Hematopoietic multipotent progenitor cell treated with erythropoietin and hydrocortisone succinate and interleukin-3 and kit ligand, for 4 days (in vitro differentiated cells): ENCODE measurements at regions not wholly inside any gene's neighbourhood (a gene's known extent, or its start where the extent isn't known, plus 50 kb on each side); places are given as distances from the start of the nearest gene placed in this dataset.

ENCODE experiments used
- DNase-seq: peaks from one replicate; pipeline ENCODE4 v3.0.0-alpha.2; 2015

DNA sequence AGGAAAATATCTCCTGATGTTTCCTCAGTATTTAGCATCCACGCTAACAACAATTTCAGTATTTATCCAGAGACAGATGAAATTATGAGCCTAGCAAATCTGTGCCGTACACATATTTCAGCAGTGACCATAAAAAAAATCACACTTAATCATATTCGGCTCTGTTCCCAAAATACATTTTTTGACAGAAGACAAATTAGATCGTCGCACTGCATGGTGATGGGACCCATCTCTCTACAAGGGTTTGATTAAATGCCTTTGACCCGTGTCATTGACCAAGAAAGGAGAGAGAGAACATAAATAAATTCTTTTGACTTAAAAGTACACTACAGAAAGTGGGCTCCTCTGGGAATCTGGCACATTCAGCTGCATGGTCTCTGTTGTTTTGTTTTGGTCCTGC is 215.3 kb upstream of the SEMA6D start:
- DNase-seq, result no peak

DNA sequence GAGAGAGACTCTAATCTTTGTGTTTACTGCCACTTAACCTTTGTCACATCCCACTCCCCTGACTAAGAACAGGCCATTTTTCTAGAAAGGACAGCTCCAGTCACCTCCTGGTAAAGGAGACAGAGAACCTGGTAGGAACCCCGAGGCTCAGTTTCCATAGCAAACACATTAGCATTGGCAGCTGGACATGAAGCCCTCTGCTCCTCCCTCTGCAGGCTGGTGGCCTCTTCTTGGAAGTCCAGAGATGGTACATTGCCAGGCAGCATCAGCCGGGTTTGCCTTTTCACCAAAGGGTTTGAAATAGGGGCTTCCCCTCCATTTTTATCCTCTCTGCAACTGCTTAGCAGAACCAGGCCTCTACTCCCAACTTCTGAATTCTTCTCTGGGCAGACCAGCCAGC is 213.4 kb upstream of the SEMA6D start:
- DNase-seq, result no peak

DNA sequence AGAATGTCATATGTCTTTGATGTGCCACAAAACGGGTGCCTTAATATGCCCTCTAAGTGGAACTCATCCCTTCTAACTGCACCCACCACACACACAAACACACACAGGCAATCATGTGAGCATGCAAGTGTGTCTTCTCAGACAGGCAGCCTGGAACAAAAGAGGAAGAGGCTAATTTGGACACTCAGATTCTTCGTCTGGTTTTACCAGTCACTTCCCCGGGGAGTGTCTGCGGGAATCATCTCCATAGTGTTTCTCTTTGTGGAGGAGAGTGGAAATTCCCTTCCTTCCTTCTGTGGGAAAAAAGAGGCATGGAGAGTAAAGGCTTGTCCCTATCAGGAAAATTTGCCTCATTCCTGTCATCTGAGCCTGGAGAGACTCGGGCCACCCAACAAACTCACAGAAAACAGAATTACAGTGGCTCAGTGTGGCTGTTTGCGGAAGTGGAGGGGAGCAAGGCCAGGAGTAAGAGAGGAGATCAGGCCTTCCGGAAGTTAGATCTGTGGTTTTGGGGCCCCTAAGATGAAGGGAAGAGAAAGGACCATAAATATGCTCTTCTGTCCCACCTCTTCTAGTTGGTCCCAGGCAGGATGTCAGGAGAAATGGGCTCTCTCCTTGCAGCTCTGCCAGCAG is 212.6 kb upstream of the SEMA6D start:
- peak; percentile 73 for DNase-seq

DNA sequence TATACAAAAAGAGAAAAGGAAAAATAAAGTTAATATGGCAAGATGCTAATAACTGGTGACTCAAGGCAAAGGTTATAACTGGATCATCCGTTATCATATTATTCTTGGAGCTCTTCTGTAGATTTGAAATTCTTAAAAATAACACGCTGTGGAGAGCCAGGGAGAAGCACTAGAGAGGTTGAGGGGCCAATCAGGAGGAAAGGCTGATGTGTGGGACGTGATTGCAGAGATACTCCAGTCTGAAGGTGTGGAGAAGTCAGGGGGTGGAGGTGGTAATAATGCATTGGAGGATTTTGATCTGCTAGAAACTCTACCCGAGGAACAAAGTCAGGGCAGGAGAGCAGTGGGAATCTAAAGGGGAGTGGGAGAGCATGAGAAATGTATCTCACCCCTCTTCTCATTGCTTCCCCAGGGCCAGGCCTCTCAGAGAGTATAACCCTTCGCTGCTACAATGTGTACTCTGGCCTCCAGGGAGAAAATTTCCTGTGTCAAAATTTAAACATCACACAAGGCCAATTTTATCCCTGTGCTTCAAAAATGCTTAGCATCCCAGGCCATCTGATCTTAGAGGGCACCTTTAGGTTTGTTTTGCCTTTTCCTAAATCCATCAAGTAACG is 211.5 kb upstream of the SEMA6D start:
- DNase-seq, result no peak

DNA sequence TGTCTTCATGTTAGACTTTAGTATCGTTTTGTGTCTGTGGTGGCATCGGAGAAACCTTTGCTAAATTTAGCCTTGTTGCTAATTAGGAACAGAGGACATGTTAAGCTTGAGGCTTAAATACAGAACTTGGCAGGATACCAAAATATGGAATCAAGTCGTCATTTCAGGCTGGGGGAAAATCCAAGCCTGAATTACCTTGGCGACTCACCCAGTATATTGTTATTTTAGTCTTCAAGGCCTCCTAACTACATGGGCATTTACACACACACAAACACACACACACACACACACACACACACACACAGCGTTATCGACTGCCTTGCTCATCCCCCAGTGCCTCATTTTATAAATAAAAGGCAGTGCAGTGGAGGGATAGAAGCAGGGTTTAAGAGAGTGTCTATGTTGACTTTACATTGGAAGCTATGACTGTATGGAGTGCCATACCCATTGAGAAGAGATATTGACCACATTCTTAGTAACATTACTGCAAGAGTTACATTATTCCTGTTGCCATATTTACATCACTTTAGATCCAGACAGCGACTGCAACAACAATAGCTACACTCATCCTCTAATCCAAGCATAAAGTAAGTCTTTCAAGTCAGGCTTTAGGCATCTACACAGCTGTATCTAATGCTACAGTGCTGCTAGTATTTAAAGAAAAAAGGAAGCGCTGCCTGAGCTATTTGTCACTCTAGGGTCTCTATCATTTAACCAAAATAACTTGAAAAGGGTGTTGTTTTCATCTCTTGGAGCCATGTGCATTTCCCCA is 210.8 kb upstream of the SEMA6D start:
- DNase-seq, result no peak

DNA sequence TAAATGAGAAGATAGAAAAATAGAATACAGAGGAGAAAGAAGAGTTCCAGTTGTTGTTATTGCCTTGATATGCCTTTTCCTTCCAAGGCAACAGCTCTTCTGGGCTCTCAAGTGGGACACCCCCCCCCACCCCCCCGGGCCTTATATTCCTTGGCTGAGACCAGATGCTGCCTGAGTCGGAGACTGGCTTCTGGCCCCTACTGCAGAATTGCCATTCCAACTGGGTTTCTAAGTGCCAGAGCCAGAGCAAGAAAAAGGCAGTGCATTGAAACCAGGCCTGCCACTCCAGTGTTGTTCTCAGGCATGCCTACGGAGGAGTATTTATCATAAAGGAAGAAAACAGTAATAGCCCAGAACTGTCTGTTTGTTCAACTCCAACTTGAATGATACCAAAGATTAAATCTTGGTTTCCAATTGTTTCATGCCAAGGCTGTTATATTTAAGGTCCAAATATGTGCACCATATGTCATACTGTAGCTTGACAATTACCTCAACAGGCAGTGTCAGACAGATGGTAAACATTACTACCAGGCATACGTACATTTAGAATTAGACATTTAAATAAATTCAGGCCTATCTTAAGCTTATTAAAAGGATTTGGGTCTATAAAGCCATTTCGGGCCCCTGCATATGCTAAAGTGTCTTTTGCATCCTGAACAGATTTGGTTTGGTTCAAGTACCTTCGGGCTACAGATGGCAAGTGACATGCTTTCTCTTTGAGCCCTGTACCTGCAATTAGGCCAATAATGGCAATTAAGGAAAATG is 209.9 kb upstream of the SEMA6D start:
- DNase-seq, result no peak

DNA sequence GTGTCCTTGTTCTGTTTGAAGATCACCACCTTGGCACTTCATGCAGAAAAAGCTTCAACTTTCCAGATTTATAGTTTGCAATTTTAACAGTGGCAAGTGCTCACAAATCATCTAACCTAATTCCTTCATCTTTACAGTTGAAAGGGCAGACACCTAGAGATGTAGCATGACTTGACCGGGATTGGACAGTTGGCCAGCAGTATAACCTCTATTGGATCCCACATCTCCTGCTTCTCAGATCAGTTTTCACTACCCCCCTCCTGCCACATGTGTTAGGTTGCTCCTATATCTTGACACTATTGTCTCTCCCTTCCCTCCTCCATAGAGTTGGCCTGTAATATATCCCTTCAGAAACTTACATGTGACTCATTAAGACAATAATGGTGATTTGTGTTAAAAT is 206.0 kb upstream of the SEMA6D start:
- DNase-seq, result no peak

DNA sequence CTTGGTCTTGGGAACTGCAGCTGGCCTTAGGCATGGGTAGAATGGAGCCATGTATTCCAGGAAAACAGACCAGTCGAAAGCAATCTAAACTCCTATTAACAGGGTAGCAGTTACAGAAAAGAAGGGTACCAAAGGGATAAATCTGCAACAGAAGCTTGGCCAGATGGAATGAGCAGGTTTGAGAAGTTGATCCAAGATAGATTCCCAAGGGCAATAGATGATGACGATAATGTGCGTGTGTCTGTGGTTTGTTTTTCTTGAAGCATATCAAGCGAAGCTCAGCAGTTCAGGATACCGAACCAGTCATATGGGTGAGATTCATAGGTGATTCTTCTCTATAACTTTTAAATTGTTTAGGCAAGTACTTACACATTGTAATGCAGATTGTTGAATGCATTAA is 203.8 kb upstream of the SEMA6D start:
- DNase-seq, result no peak

DNA sequence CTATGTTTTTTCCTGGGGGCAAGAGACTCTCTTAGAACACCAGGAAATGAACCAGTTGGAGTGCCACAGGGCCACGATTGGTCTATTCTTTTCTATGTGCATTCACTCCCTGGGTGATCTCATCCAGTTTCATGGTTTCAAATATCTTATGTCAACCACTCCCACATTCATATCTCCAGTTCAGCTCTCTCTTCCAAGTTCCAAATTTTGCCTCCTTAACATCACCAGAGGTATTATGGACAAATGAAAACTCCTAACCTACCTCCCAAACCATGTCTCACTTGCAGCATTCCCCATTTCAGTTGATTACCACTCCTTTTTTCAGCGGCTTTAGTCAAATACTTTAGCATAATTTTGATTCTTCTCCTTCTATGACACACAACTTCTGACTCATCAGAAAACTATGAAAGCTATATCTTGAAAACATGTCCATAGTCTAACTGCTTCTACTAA is 203.1 kb upstream of the SEMA6D start:
- no peak for DNase-seq

DNA sequence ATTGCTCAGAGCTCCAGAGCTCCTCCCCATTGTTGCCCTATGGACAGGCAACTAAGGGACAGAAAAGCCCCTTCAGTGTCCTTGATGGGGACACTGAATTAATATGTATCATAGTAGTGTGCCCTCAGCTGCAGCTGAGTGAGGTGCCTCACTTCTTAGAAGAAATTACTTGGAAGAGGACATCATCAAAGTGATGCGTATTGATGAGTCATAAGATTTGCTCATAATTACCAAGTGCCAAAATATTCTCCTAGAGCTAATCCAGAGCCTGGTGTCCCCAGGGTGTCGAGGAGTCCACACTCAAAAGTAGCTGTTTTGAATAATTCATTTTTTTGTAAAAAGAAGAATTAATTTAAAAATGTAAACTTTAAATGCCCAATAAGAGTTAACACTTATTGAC is 200.7 kb upstream of the SEMA6D start:
- no peak for DNase-seq

DNA sequence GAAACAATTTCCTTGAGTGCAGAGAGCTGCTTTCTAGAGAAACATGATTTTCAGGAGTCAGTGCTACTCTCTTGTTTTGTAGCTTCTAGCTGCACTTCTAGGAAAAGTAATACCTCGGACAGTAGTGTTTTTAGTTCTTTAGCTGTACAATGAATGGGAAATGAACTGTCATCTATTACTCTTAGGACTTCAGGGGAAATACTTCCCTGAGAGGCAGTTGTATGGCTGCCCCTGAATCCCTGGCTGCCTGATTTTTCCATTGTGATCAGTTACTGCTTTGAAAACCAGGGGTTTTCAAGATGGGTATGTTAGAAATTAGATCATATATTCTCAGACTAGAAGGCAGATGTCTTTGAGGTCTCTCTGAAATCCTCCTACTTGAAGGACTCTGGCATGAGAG is 200.3 kb upstream of the SEMA6D start:
- no peak for DNase-seq

DNA sequence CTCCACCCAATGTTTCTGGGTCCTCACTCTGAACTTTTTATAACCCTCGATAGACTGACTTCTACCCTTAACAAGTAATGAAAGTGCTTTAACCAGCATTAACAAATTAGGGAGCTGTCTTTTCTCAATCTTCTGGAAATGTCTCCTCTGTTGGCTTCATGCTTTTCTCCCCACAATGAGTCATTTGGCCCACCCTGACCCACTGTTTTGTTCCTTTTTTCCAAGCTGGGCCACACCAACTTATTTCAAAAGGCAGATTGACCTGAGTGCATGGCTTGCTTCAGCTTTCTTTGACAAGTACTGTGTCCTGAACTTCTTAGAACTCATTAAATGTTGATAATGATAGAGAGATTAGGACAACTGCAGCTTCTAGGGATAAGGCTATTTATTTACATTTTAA is 199.6 kb upstream of the SEMA6D start:
- peak; percentile 1 for DNase-seq

DNA sequence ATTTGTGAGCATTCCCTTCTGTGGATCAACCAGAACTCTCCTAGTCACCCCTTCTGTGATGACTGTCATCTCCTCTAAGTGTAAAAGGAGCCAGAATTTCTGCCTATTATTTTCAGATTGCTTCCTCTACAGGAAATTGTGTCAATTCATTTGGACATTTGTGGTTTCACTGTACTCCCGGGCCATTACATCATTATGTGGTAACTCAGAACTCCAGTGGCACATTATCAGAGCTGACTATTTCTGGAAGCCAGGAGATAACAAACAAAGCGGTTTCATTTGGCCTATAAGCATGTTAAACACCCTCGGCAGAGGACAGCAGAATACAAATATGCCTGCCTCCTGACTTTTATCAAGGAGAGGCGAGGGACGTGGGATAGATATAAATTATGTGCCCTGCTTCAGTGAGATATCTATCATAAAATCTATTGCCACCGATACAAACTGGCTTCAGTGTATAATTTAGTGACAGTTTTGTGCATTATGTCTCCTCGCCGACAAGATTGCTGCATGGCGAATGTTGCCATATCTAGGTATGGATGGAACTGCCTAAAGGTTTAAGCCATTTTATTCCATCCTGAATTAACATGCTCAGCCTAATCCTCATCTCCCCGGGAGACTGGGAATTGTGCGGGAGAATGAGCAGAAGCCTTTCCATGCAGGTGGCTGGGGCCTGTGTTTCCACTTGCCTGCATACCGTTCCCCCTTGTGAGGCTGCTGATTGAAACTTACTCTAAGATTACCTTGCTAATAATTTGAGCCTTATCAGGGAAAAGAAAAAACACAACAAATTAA is 193.4 kb upstream of the SEMA6D start:
- DNase-seq, result peak; percentile 83

DNA sequence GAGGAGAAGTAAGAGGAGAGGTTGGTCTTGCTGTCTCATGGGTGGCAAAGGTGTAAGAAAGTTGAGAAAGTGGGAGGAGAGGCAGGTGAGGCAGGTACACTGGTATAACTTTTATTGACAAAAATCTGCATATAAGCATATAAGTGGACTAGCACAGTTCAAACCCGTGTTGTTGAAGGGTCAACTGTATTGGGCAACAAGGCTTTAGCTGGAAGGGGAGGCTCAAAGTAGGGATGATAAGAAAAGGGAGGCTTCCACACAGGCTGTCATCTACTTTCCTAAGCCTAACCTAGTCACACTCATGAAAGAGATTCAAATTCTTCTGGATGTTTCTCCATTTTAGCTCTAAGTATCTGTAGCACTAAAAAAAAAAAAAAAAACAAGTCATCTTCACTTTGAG is 188.1 kb upstream of the SEMA6D start:
- DNase-seq, result no peak

DNA sequence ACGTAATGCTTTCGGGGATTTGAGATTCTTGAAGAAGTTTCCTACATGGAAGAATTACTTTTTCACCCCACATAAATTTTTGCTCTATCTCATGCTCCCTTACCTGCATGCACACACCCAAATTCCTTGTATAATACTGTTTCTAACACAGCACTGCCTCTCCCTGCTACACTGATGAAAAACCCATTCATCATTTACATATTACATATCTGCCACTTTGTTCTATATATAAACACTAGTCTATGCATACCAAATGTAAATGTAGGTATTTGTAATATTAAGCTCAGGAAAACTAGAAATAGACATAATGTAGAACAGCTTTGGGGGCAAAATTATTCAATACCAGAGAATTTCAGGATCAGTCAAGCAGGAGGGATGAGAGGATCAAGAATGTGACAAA is 182.6 kb upstream of the SEMA6D start:
- no peak for DNase-seq

DNA sequence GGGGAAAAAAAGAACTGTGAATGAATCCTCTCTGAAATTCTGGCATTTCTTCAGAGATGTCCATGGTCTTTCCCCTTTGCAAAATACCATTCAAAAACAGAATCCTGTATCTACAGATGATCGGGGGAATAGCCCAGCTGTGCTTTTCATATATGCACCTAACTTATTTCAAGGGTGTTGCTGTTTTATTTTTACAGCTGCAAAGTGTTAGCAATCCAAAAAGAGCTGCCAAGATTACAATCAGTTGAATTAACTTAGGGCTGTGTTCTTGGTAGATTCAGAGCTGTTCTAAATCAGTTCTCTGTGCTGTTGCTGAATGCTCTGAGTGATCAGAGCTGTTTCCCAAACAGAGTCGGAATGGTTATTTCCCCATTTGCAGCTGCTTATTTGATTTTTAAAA is 175.7 kb upstream of the SEMA6D start:
- DNase-seq, result no peak

DNA sequence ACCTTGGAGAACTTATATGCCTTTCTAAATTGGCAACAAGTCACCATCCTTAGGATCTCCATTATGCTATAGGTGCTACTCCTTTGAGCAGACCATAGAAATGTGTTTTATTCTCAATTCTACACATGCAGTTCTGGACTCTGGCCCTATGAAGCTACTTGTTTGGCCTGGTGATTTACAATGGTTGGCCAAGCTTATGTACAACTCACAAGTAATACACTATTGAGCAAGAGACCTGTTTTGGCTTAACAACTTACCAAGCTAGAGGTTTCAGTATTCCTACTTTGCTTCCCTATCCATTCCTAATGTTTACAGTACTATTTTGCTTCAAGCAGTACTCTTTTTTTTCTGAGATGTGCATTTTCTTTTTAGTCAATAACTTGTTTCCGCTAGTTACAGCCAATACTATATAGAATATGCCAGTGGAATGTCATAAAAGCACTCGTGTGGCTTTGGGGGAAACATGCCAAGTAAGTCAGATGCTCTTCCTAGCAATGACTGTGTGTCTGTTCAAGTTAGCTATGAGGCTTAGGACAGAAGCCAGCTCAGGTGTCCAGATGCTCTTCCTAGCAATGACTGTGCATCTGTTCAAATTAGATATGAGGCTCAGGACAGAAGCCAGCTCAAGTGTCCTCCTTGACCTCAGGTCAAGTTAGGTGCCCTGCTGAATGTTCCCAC is 174.9 kb upstream of the SEMA6D start:
- DNase-seq, result no peak

DNA sequence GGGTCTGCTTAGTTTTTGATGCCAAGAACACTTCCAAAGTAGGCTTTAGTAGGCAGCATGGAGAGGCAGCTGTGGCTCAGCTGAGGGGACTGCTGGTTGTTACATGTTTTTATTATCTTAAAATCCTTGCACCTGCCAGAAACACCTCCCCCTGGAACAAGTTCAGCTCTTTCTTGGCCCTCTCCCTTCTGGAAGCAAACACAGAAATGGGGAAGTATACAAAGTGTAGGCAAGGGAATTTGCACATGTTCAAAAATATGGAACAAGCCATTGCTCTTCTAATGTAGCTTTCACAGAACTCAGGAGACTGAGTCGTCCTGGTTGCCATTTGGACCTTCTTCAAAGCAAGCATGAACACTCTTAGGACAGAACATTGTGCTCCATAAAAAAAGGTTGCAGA is 169.1 kb upstream of the SEMA6D start:
- no peak for DNase-seq

DNA sequence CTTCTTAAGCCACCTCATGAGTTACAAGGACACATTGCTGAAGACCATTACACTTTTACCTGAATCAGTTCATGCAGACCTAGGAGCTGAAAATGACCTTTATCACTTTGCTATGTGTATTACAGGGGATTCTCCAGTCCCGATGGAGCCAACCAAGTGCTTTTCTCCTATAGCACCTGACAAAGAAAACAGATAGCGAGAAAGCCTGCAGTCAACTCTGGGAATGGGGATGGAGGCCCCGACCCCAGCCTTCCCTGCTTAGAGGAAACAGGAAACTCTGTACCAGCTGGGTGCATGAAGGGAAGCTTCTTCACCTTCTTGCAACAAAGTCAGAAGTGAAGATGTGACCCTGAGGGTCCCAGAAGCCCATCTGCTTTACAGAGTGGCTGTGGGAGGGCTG is 168.3 kb upstream of the SEMA6D start:
- no peak for DNase-seq

DNA sequence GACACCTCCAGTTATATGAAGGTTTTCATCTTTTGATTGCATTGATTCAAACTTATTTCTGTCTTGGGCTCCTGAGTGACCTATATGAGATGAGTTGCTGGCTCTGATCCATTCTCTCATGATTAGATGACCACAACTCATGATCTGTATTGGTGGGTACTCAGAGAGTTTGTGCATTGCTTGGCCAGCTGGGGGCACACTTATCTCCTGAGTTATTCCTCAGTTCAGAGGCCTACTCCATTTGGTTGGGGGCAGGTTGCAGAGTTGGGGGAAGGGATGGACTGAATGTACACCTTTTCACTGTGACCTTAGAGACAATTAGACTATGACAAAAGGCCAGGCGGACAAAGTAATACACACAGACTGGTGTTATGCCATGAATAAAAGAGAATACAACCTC is 166.2 kb upstream of the SEMA6D start:
- DNase-seq, result no peak

DNA sequence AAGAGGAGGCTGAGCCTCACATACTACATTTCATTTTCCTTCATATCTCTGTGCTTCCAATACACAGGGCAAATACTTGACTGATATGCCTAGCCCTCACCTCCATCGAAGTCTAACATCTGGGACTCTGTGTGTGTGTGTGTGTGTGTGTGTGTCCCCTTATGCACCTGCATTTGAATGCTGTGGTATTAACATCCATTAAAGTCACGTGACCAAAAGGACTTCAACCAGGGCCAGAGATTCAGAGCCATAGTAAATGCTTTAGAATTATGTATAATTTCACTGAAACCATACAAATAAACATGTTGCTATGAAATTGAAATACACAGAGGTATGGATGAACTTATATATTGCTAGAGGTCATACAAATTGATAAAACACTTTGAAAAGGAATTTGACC is 165.8 kb upstream of the SEMA6D start:
- no peak for DNase-seq

DNA sequence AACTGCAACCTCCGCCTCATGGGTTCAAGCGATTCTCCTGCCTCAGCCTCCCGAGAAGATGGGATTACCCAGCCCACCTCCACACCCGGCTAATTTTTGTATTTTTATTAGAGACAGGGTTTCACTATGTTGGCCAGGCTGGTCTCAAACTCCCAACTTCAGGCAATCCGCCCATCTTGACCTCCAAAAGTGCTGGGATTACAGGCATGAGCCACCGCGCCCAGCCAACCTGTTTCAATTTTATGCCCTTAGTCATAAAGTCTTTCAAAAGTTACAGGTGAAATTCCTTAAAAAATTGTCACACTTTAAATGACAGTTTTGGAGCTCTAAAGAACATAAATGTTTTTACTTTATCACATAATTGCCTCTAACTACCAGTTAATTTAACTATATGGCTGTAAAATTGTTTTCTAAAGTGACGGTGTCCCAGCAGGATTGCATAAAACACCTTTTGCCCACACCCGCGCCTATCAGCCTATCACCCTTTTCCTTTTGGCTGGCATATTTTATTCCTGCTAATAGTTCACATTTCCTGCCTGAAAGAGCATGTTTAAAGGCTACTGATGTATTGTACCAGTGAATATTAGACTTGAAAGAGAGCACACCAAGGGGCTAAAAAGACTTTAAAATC is 164.2 kb upstream of the SEMA6D start:
- no peak for DNase-seq
